A549 (cell line): ENCODE measurements at regions not wholly inside any gene's neighbourhood (a gene's known extent, or its start where the extent isn't known, plus 50 kb on each side); places are given as distances from the start of the nearest gene placed in this dataset.

Source experiments
- BHLHE40 ChIP-seq: IDR thresholded peaks from 2 replicates; pipeline ENCODE4 v1.6.1; 2012; ENCODE audit warnings: low read depth, low read length, inconsistent platforms
- CHD2 ChIP-seq: fragments of 150-350 bp; IDR thresholded peaks from 2 replicates; pipeline ENCODE4 v1.6.1; 2014; ENCODE audit warnings: low read length; ENCODE audit not compliant: partially characterized antibody
- CTCF ChIP-seq: fragments of >200 bp; sonication (Bioruptor Twin); formaldehyde crosslinking; IDR thresholded peaks from 3 replicates; pipeline ENCODE4 v1.5.1; 2016
- MAX ChIP-seq: IDR thresholded peaks from 2 replicates; pipeline ENCODE4 v1.6.1; 2012
- MAZ ChIP-seq: fragments of 150-350 bp; IDR thresholded peaks from 2 replicates; pipeline ENCODE4 v1.6.1; 2014; ENCODE audit warnings: antibody characterized with exemption, low read depth, low read length, borderline replicate concordance

- TF ChIP-seq CTCF (no peak), MAX (no peak), MAZ (no peak), BHLHE40 (no peak), CHD2 (no peak)
Measured at GRCh38 chr2:100628506-100628905, 65.7 kb downstream of the PDCL3 start.
